ENCODE measurements at regions not wholly inside any gene's neighbourhood (a gene's known extent, or its start where the extent isn't known, plus 50 kb on each side); places are given as distances from the start of the nearest gene placed in this dataset.
"Not testable (repeated sequence)": the region's sequence is repeated elsewhere in the genome, so short reads cannot be mapped to it uniquely, and the experiment has no call there.

GRCh38 chr5:160496334-160496733 lies 74.7 kb downstream of the PTTG1 start:
- H3K27me3 ChIP-seq (ENCODE audit: control insufficient read depth, insufficient read depth, low read length), result peaks cover 10% of the 10 kb centered on the region
- H3K36me3 ChIP-seq (ENCODE audit: insufficient read depth, low read length), result no peaks in the 10 kb centered on the region

GRCh38 chr5:160496784-160497183 lies 75.1 kb downstream of the PTTG1 start:
- Histone ChIP-seq H3K27me3 (ENCODE audit: control insufficient read depth, insufficient read depth, low read length) (peaks cover 8% of the 10 kb centered on the region), H3K4me3 (ENCODE audit: low read length) (no peak overlapping the region), H3K4me2 (ENCODE audit: low read length) (no peak overlapping the region), H3K4me1 (ENCODE audit: control insufficient read depth, insufficient read depth, low read length) (no peaks in the 10 kb centered on the region), H3K36me3 (ENCODE audit: insufficient read depth, low read length) (no peaks in the 10 kb centered on the region), H3K9me3 (replicated peaks; ENCODE audit: low read length) (no peaks in the 10 kb centered on the region), H3K9ac (ENCODE audit: low read depth, low read length) (no peak overlapping the region)

More at GRCh38 chr5:160496334-160496733, 74.7 kb downstream of the PTTG1 start:
- Histone ChIP-seq H3K4me3 (ENCODE audit: low read length) (no peak overlapping the region), H3K9me3 (replicated peaks; ENCODE audit: low read length) (no peaks in the 10 kb centered on the region), H3K4me2 (ENCODE audit: low read length) (no peak overlapping the region), H3K9ac (ENCODE audit: low read depth, low read length) (no peak overlapping the region), H3K4me1 (ENCODE audit: control insufficient read depth, insufficient read depth, low read length) (no peaks in the 10 kb centered on the region)

GRCh38 chr5:160497878-160498277 lies 76.2 kb downstream of the PTTG1 start:
- no peak overlapping the region for H3K4me2 ChIP-seq (ENCODE audit: low read length)
- no peaks in the 10 kb centered on the region for H3K9me3 ChIP-seq (replicated peaks; ENCODE audit: low read length)
- no peak overlapping the region for H3K4me3 ChIP-seq (ENCODE audit: low read length)

GRCh38 chr5:160498441-160499043 lies 76.9 kb downstream of the PTTG1 start:
- H3K9me3 ChIP-seq (replicated peaks; ENCODE audit: low read length); H3K4me1 ChIP-seq (ENCODE audit: control insufficient read depth, insufficient read depth, low read length); H3K27me3 ChIP-seq (ENCODE audit: control insufficient read depth, insufficient read depth, low read length); H3K4me2 ChIP-seq (ENCODE audit: low read length); H3K4me3 ChIP-seq (ENCODE audit: low read length); H3K36me3 ChIP-seq (ENCODE audit: insufficient read depth, low read length); H3K9ac ChIP-seq (ENCODE audit: low read depth, low read length): not testable (repeated sequence)

More at GRCh38 chr5:160497878-160498277, 76.2 kb downstream of the PTTG1 start:
- Histone ChIP-seq H3K4me1 (ENCODE audit: control insufficient read depth, insufficient read depth, low read length) (no peaks in the 10 kb centered on the region), H3K9ac (ENCODE audit: low read depth, low read length) (no peak overlapping the region), H3K36me3 (ENCODE audit: insufficient read depth, low read length) (no peaks in the 10 kb centered on the region), H3K27me3 (ENCODE audit: control insufficient read depth, insufficient read depth, low read length) (peaks cover 8% of the 10 kb centered on the region)

- Histone ChIP-seq H3K9me3 (replicated peaks; ENCODE audit: low read length) (no peaks in the 10 kb centered on the region), H3K36me3 (ENCODE audit: insufficient read depth, low read length) (no peaks in the 10 kb centered on the region), H3K4me2 (ENCODE audit: low read length) (no peak overlapping the region), H3K4me1 (ENCODE audit: control insufficient read depth, insufficient read depth, low read length) (no peaks in the 10 kb centered on the region), H3K27me3 (ENCODE audit: control insufficient read depth, insufficient read depth, low read length) (peaks cover 7% of the 10 kb centered on the region), H3K9ac (ENCODE audit: low read depth, low read length) (no peak overlapping the region), H3K4me3 (ENCODE audit: low read length) (no peak overlapping the region)
Measured at GRCh38 chr5:160500786-160501779, 79.4 kb downstream of the PTTG1 start.

- H3K36me3 ChIP-seq (ENCODE audit: insufficient read depth, low read length), result no peaks in the 10 kb centered on the region
- no peak overlapping the region for H3K9ac ChIP-seq (ENCODE audit: low read depth, low read length)
- H3K4me3 ChIP-seq (ENCODE audit: low read length), result no peak overlapping the region
- no peaks in the 10 kb centered on the region for H3K9me3 ChIP-seq (replicated peaks; ENCODE audit: low read length)
- H3K4me1 ChIP-seq (ENCODE audit: control insufficient read depth, insufficient read depth, low read length), result no peaks in the 10 kb centered on the region
- no peak overlapping the region for H3K4me2 ChIP-seq (ENCODE audit: low read length)
- peaks cover 15% of the 10 kb centered on the region for H3K27me3 ChIP-seq (ENCODE audit: control insufficient read depth, insufficient read depth, low read length)
Measured at GRCh38 chr5:160504906-160505305, 83.3 kb downstream of the PTTG1 start.

GRCh38 chr5:160506006-160507004 lies 84.7 kb downstream of the PTTG1 start:
- no peak overlapping the region for H3K9ac ChIP-seq (ENCODE audit: low read depth, low read length)
- no peak overlapping the region for H3K4me3 ChIP-seq (ENCODE audit: low read length)
- H3K36me3 ChIP-seq (ENCODE audit: insufficient read depth, low read length), result no peaks in the 10 kb centered on the region
- H3K4me1 ChIP-seq (ENCODE audit: control insufficient read depth, insufficient read depth, low read length), result no peaks in the 10 kb centered on the region
- H3K4me2 ChIP-seq (ENCODE audit: low read length), result no peak overlapping the region
- no peaks in the 10 kb centered on the region for H3K9me3 ChIP-seq (replicated peaks; ENCODE audit: low read length)
- H3K27me3 ChIP-seq (ENCODE audit: control insufficient read depth, insufficient read depth, low read length), result peaks cover 13% of the 10 kb centered on the region

- H3K9me3 ChIP-seq (replicated peaks; ENCODE audit: low read length), result no peaks in the 10 kb centered on the region
- H3K4me1 ChIP-seq (ENCODE audit: control insufficient read depth, insufficient read depth, low read length), result no peaks in the 10 kb centered on the region
- H3K9ac ChIP-seq (ENCODE audit: low read depth, low read length), result no peak overlapping the region
- no peak overlapping the region for H3K4me3 ChIP-seq (ENCODE audit: low read length)
- H3K4me2 ChIP-seq (ENCODE audit: low read length), result no peak overlapping the region
- H3K27me3 ChIP-seq (ENCODE audit: control insufficient read depth, insufficient read depth, low read length), result peaks cover 18% of the 10 kb centered on the region
- no peaks in the 10 kb centered on the region for H3K36me3 ChIP-seq (ENCODE audit: insufficient read depth, low read length)
Measured at GRCh38 chr5:160507221-160507721, 85.6 kb downstream of the PTTG1 start.

GRCh38 chr5:160508780-160509361 lies 87.2 kb downstream of the PTTG1 start:
- H3K9me3 ChIP-seq (replicated peaks; ENCODE audit: low read length), result no peaks in the 10 kb centered on the region

GRCh38 chr5:160511280-160511929 lies 89.8 kb downstream of the PTTG1 start:
- Histone ChIP-seq H3K4me1 (ENCODE audit: control insufficient read depth, insufficient read depth, low read length) (no peaks in the 10 kb centered on the region), H3K4me3 (ENCODE audit: low read length) (no peak overlapping the region), H3K9ac (ENCODE audit: low read depth, low read length) (no peak overlapping the region), H3K4me2 (ENCODE audit: low read length) (no peak overlapping the region), H3K9me3 (replicated peaks; ENCODE audit: low read length) (no peaks in the 10 kb centered on the region), H3K27me3 (ENCODE audit: control insufficient read depth, insufficient read depth, low read length) (peaks cover 14% of the 10 kb centered on the region), H3K36me3 (ENCODE audit: insufficient read depth, low read length) (no peaks in the 10 kb centered on the region)

More at GRCh38 chr5:160508780-160509361, 87.2 kb downstream of the PTTG1 start:
- no peaks in the 10 kb centered on the region for H3K36me3 ChIP-seq (ENCODE audit: insufficient read depth, low read length)
- no peak overlapping the region for H3K9ac ChIP-seq (ENCODE audit: low read depth, low read length)
- H3K4me1 ChIP-seq (ENCODE audit: control insufficient read depth, insufficient read depth, low read length), result no peaks in the 10 kb centered on the region
- H3K4me2 ChIP-seq (ENCODE audit: low read length), result no peak overlapping the region
- H3K27me3 ChIP-seq (ENCODE audit: control insufficient read depth, insufficient read depth, low read length), result peaks cover 22% of the 10 kb centered on the region
- no peak overlapping the region for H3K4me3 ChIP-seq (ENCODE audit: low read length)
